Osteocyte (in vitro differentiated cells): ENCODE measurements at regions not wholly inside any gene's neighbourhood (a gene's known extent, or its start where the extent isn't known, plus 50 kb on each side); places are given as distances from the start of the nearest gene placed in this dataset.

Experiments
- DNase-seq: peaks from one replicate; pipeline ENCODE4 v3.0.0; 2021; ENCODE audit warnings: mixed read lengths; ENCODE audit not compliant: unreplicated experiment; ENCODE audit errors: extremely low spot score
- H3K27ac Mint-ChIP-seq: one replicate; pipeline ENCODE4 v1.8.0; 2021; ENCODE audit warnings: mild to moderate bottlenecking, mixed read lengths; ENCODE audit not compliant: unreplicated experiment
- H3K27me3 Mint-ChIP-seq: one replicate; pipeline ENCODE4 v1.8.0; 2021; ENCODE audit warnings: mixed read lengths; ENCODE audit not compliant: unreplicated experiment
- H3K36me3 Mint-ChIP-seq: one replicate; pipeline ENCODE4 v1.8.0; 2021; ENCODE audit warnings: mixed read lengths; ENCODE audit not compliant: unreplicated experiment
- H3K4me1 Mint-ChIP-seq: one replicate; pipeline ENCODE4 v1.8.0; 2021; ENCODE audit warnings: mixed read lengths; ENCODE audit not compliant: unreplicated experiment
- H3K4me3 Mint-ChIP-seq: one replicate; pipeline ENCODE4 v1.8.0; 2021; ENCODE audit warnings: mild to moderate bottlenecking, moderate library complexity, mixed read lengths; ENCODE audit not compliant: unreplicated experiment
- H3K9me3 Mint-ChIP-seq: one replicate; pipeline ENCODE4 v1.8.0; 2021; ENCODE audit warnings: mixed read lengths; ENCODE audit not compliant: unreplicated experiment
- TF ChIP-seq, protein P1 (sequence below): fragments of 200-600 bp; sonication (generic); IDR thresholded peaks from 2 replicates; pipeline ENCODE4 v1.5.0; 2021; ENCODE audit warnings: antibody characterized with exemption, mild to moderate bottlenecking, moderate library complexity

DNA sequence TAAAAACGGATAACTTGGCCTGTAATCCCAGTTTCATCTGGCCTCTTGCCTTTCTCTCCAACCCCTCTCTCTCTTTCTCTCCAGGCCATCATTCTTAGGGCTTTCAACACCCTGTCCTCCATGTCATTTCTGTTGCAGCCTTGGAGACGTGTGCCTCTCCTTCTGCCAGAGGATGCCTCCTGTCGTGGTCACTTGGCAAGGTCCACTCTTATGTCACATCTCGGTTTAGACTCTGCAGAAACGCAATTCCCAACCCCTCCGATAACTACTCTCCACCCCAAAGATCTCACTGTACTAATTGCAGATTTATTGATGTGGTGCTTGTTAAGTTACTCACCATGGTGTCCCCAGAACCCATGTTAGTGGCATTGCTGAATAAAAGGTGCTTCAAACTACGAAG lies 787.3 kb upstream of the RBFOX1 start:
- Mint-ChIP-seq H3K36me3 (no peaks in the 10 kb centered on the region), H3K27ac (no peak overlapping the region), H3K4me3 (no peak overlapping the region), H3K27me3 (no peaks in the 10 kb centered on the region), H3K4me1 (no peaks in the 10 kb centered on the region), H3K9me3 (peaks cover 48% of the 10 kb centered on the region)
- TF ChIP-seq, protein P1, sequence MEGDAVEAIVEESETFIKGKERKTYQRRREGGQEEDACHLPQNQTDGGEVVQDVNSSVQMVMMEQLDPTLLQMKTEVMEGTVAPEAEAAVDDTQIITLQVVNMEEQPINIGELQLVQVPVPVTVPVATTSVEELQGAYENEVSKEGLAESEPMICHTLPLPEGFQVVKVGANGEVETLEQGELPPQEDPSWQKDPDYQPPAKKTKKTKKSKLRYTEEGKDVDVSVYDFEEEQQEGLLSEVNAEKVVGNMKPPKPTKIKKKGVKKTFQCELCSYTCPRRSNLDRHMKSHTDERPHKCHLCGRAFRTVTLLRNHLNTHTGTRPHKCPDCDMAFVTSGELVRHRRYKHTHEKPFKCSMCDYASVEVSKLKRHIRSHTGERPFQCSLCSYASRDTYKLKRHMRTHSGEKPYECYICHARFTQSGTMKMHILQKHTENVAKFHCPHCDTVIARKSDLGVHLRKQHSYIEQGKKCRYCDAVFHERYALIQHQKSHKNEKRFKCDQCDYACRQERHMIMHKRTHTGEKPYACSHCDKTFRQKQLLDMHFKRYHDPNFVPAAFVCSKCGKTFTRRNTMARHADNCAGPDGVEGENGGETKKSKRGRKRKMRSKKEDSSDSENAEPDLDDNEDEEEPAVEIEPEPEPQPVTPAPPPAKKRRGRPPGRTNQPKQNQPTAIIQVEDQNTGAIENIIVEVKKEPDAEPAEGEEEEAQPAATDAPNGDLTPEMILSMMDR = no peak
- DNase-seq = no peak

DNA sequence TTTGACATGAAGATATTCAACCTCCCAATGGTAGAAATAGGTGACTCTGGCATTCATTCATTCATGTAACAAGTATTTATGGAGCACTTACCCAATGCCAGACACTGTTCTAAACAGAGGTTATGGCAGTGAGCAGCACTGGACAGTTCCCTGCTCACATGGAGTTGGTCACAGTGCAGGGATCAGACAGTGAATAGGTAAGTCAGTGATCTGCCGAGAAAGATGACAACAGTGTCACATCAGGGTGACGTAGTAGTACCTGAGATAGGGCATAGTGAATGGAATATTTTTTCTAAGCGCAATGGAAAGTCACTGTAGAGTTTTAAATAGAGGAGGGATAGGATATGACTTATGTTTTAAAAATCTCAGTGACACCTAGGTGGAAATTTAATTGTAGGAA lies 791.4 kb upstream of the RBFOX1 start:
- no peak for DNase-seq
- Mint-ChIP-seq H3K27ac (no peak overlapping the region), H3K4me1 (no peaks in the 10 kb centered on the region), H3K4me3 (no peak overlapping the region), H3K27me3 (no peaks in the 10 kb centered on the region), H3K36me3 (no peaks in the 10 kb centered on the region), H3K9me3 (peaks cover 42% of the 10 kb centered on the region)
- TF ChIP-seq, protein P1 = no peak

DNA sequence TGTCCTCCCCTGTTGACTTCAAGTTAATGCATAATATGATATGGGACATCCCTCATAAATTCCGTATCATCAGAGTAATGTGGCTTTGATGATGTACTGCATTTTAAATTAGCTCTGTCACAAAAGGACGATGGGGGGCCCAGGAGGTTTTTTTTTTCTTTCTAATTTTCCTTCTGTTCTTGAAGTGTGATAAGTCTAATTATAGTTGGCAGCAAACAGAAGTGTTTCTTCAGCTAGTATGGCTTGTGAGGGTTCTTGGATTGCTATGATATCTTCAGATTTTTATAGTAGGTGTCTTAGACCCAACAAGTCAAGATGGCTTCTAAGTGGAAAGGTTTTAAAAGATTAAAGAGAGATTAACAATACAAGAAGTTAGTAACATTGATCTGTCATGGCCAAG lies 796.2 kb upstream of the RBFOX1 start:
- no peaks in the 10 kb centered on the region for H3K27me3 Mint-ChIP-seq
- no peaks in the 10 kb centered on the region for H3K4me1 Mint-ChIP-seq
- H3K27ac Mint-ChIP-seq = no peak overlapping the region
- no peaks in the 10 kb centered on the region for H3K36me3 Mint-ChIP-seq
- TF ChIP-seq, protein P1 = no peak
- H3K4me3 Mint-ChIP-seq = no peak overlapping the region
- peaks cover 59% of the 10 kb centered on the region for H3K9me3 Mint-ChIP-seq
- no peak for DNase-seq

DNA sequence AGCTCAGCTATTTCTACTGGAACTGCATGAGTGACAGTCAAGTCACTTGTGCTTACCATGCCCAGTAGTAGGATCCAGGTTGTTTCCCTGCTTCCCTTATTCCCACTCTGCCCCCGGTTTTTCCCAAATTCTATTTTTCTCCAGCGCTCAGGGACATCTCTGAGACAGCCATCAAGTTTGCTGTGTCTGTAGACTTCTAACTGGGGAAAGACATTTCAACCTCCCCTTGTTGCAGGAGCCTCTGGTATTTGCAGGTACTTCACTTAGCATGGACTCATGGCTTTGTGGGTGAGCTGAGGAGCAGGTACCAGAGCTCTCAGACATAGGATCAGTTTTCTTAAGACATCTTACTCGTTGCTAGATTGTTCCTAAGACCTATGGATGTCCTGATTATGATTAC lies 801.6 kb upstream of the RBFOX1 start:
- no peak for DNase-seq
- Mint-ChIP-seq H3K27ac (no peak overlapping the region), H3K4me1 (no peaks in the 10 kb centered on the region), H3K4me3 (no peak overlapping the region), H3K27me3 (no peaks in the 10 kb centered on the region), H3K36me3 (no peaks in the 10 kb centered on the region), H3K9me3 (peaks cover 45% of the 10 kb centered on the region)
- TF ChIP-seq, protein P1 = no peak

DNA sequence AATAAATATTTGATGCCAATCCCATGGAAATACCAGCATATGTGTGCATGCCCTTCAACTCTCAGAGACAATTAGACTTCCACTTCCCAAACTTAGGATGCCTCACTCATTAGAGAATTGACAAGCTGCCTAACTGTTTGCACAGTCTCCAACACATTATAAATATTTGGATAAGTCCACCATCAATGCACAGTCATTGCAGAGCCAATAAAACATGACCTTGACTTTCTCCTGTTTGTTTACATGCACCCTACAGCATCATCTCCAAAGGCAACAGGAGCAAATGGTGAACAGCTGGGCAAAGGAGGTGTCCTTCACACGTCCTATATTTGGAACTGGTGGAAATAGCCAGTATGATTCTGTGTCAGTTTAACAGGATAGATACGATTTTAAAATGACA lies 804.4 kb upstream of the RBFOX1 start:
- Mint-ChIP-seq H3K36me3 (no peaks in the 10 kb centered on the region), H3K27ac (no peak overlapping the region), H3K4me3 (no peak overlapping the region), H3K9me3 (peaks cover 41% of the 10 kb centered on the region), H3K4me1 (no peaks in the 10 kb centered on the region), H3K27me3 (no peaks in the 10 kb centered on the region)
- no peak for DNase-seq
- TF ChIP-seq, protein P1 = no peak
